Mucosa of descending colon (tissue), 3 donors: ENCODE measurements at regions not wholly inside any gene's neighbourhood (a gene's known extent, or its start where the extent isn't known, plus 50 kb on each side); places are given as distances from the start of the nearest gene placed in this dataset.

Source experiments
- ATAC-seq: fragments of 200-7000 bp; cut with Tn5 transposase; one replicate; pipeline ENCODE4 v1.9.1; 2020; ENCODE audit warnings: mild to moderate bottlenecking, moderate library complexity
- DNase-seq, 3 donors: peaks; one replicate each; pipeline ENCODE4 v3.0.0-alpha.2; 2020
- H3K36me3 ChIP-seq: fragments of 200-600 bp; one replicate; pipeline ENCODE4 v1.8.0; 2021; ENCODE audit warnings: low read depth, mild to moderate bottlenecking
- H3K4me1 ChIP-seq: fragments of 200-600 bp; one replicate; pipeline ENCODE4 v1.8.0; 2021; ENCODE audit warnings: low read depth, mild to moderate bottlenecking
- H3K4me3 ChIP-seq: fragments of 200-600 bp; one replicate; pipeline ENCODE4 v1.8.0; 2021; ENCODE audit warnings: mild to moderate bottlenecking
- H3K9me3 ChIP-seq: fragments of 200-600 bp; one replicate; pipeline ENCODE4 v1.8.0; 2021; ENCODE audit warnings: mild to moderate bottlenecking
- intact Hi-C, 2 donors: fragments of 100-400 bp; cut with DNase I in 1 of 2; cut with micrococcal nuclease in 1 of 2; formaldehyde crosslinking; loops; one replicate each; pipeline versions ENCODE4 v1.11.0 to v1.11.1; 2022; cut with DNase I, micrococcal nuclease
- TF ChIP-seq, protein P1 (sequence below): fragments of 200-600 bp; IDR thresholded peaks from one replicate; pipeline ENCODE4 v1.8.0; 2022; ENCODE audit warnings: antibody characterized with exemption, mild to moderate bottlenecking
- donor health status: DM: no; HTN: no; CAD: no; lungs with moderate emphysema.
- donor health status: DM: no; HTN: no; CAD: no.
- donor health status: DM: no; HTN: yes; CAD: no.

DNA sequence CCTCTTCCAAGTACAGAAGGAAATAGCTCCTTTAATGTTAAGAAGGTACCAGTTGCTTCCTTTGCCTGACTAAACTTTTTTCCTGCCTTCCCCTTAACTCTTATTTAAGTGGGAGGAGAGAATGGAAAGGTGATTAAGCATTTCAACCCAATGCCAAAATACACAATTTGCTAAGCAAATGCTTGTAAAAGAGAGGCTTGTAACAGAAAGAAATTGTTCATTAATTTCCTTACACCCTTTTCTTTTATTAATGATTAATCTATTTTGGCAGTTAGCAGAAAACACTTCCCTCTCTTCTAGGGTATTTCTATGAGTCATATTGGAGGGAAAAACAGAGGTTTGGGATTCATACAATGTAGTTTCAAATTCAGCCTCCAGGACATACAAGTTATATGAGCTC is 427.6 kb upstream of the FAT3 start:
- H3K4me3 ChIP-seq: no peak overlapping the region
- TF ChIP-seq, protein P1, sequence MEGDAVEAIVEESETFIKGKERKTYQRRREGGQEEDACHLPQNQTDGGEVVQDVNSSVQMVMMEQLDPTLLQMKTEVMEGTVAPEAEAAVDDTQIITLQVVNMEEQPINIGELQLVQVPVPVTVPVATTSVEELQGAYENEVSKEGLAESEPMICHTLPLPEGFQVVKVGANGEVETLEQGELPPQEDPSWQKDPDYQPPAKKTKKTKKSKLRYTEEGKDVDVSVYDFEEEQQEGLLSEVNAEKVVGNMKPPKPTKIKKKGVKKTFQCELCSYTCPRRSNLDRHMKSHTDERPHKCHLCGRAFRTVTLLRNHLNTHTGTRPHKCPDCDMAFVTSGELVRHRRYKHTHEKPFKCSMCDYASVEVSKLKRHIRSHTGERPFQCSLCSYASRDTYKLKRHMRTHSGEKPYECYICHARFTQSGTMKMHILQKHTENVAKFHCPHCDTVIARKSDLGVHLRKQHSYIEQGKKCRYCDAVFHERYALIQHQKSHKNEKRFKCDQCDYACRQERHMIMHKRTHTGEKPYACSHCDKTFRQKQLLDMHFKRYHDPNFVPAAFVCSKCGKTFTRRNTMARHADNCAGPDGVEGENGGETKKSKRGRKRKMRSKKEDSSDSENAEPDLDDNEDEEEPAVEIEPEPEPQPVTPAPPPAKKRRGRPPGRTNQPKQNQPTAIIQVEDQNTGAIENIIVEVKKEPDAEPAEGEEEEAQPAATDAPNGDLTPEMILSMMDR: no peak
- ATAC-seq (peak; percentile 31), DNase-seq (no peak)
- no peaks in the 10 kb centered on the region for H3K9me3 ChIP-seq
- H3K36me3 ChIP-seq: no peaks in the 10 kb centered on the region
- H3K4me1 ChIP-seq: no peaks in the 10 kb centered on the region
- intact Hi-C loops: no loop called here

DNA sequence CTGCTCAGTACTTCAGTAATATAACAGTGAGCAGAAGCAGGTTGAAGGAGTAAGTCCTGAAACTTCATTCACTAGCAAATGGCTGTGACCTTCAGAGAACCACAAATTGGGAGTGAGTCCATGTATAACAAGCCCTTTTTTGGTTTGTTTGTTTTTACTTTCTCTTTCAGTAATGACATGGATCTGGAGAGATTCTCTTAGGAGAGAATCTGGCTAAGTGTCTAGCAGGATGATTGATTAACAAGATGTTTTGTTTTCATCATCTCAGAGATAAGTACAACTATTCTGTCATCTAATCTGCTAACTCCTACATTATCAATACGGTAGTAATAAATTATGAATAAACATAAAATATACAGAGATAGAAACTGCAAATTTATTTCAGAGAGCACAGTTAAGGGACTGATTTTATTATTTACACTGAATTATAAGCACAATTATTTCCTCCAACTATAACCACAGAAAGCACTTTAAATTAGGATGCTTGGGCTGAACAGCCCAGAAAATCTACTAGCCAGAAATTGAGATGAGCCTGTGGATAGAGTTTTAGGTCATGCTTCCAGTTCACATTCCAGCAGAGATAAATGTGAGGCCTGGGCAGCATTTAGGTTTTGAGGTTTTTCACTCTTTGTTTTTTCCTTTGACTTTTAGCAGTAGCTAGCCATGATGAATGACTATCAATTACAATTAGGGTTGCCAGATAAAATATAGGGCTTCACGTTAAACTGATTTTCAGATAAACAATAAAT is 429.3 kb upstream of the FAT3 start:
- TF ChIP-seq, protein P1: no peak
- no peaks in the 10 kb centered on the region for H3K4me1 ChIP-seq
- intact Hi-C loops: no loop called here
- H3K4me3 ChIP-seq: no peak overlapping the region
- DNase-seq (no peak), ATAC-seq (no peak)
- H3K9me3 ChIP-seq: no peaks in the 10 kb centered on the region
- H3K36me3 ChIP-seq: no peaks in the 10 kb centered on the region

DNA sequence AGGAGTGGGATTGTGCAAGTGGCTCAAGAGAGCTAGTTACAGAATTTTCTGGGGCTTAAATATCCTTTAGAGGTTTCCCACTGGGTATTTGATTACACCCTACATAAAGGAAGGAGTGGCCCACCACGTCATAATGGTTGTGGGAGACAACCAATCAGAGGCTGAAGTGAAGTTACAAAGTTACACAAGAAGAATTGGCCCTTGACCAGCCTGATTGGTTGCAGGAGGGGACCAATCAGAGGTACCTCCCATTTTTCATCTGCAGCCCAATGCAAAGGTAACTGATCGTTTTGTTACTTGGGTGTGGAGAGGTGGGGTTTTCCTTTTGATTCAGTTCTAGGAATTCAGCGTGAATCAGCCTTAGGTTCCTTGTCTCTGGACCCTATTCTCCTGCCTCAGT is 430.5 kb upstream of the FAT3 start:
- DNase-seq: no peak
- no peak overlapping the region for H3K4me3 ChIP-seq
- intact Hi-C loops: no loop called here
- TF ChIP-seq, protein P1: no peak
- no peak for ATAC-seq
- no peaks in the 10 kb centered on the region for H3K9me3 ChIP-seq
- H3K4me1 ChIP-seq: no peaks in the 10 kb centered on the region
- H3K36me3 ChIP-seq: no peaks in the 10 kb centered on the region

DNA sequence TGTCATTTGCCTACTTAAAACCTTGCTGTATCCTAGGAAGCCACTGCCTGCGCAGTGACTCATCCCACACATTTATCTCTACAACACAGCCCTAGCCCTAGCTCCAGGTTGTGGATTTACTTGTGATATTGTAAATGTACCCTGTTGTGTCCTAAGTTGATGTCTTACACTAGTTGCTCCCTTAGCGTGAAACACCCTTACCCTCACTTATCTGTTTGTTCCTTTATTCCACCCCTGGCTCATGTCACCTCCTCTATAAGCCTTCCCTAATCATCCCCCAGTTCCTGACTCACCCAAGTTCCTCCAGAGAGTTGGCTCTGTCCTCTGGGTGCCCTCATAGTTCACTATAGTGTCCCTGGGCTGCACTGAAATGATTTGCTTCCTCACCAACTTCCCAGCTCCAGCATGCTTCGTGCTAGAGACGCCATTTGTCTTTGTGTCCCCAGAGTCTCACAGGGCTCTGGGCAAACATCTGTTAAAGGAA is 431.8 kb upstream of the FAT3 start:
- H3K9me3 ChIP-seq: no peaks in the 10 kb centered on the region
- DNase-seq (no peak), ATAC-seq (no peak)
- H3K36me3 ChIP-seq: no peaks in the 10 kb centered on the region
- TF ChIP-seq, protein P1: no peak
- H3K4me3 ChIP-seq: no peak overlapping the region
- H3K4me1 ChIP-seq: no peaks in the 10 kb centered on the region
- intact Hi-C loops: no loop called here

DNA sequence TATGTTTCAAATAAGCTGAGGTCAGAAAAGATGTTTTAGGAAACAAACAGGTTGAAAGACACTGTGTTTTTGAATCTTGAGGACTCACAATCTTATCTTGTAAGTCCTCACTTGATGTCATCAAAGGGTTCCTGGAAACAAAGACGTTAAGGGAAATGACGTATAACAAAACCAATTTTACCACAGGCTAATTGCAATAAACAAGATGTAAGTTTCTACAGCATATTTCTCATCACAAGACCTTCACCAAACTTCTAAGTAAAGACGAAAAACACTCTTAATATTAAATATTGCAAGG is 433.5 kb upstream of the FAT3 start:
- no peak overlapping the region for H3K4me3 ChIP-seq
- intact Hi-C loops: no loop called here
- no peaks in the 10 kb centered on the region for H3K4me1 ChIP-seq
- H3K36me3 ChIP-seq: no peaks in the 10 kb centered on the region
- no peaks in the 10 kb centered on the region for H3K9me3 ChIP-seq
- ATAC-seq (no peak), DNase-seq (no peak)
- TF ChIP-seq, protein P1: no peak
